SK-N-SH (cell line): ENCODE measurements at regions not wholly inside any gene's neighbourhood (a gene's known extent, or its start where the extent isn't known, plus 50 kb on each side); places are given as distances from the start of the nearest gene placed in this dataset.

Experiments
- CTCF ChIA-PET: fragments of 300-600, 350-600 bp; formaldehyde crosslinking; extraction: SDS; loops from one replicate; lab custom pipeline; 2021; lab: Yijun Ruan, JAX
- POLR2A ChIA-PET: fragments of 350-600 bp; sonication (Branson Sonifier 250); formaldehyde crosslinking; extraction: SDS; loops from one replicate; lab custom pipeline; 2020; ENCODE audit warnings: antibody characterized with exemption, inconsistent platforms; lab: Yijun Ruan, JAX
- DNase-seq: peaks from one replicate; pipeline ENCODE4 v3.0.0; 2012
- H2AFZ ChIP-seq: fragments of 200-600 bp; sonication (generic); 2 replicates; pipeline ENCODE4 v1.8.1; 2016; ENCODE audit warnings: antibody characterized with exemption, mild to moderate bottlenecking, low read depth
- H3F3A ChIP-seq: fragments of 200-600 bp; sonication (generic); replicated peaks from 2 replicates; pipeline ENCODE3; 2016; ENCODE audit warnings: antibody characterized with exemption, mild to moderate bottlenecking; ENCODE audit not compliant: insufficient read depth
- H3K27ac ChIP-seq, 2 experiments: fragments of 200-500 bp in 1 of 2; fragments of 200-600 bp in 1 of 2; sonication (Bioruptor generic) in 1 of 2; sonication (generic), shearing (Covaris generic) in 1 of 2; 2 replicates each; pipeline versions ENCODE4 v1.5.1 to v1.6.1; 2014 to 2016; ENCODE audit warnings: low read depth in 2 of 2, inconsistent platforms in 1 of 2, low read length in 1 of 2, mild to moderate bottlenecking in 1 of 2, mixed read lengths in 1 of 2
- H3K27me3 ChIP-seq: fragments of 200-600 bp; sonication (generic), shearing (Covaris generic); 2 replicates; pipeline ENCODE4 v1.6.1; 2016; ENCODE audit warnings: mixed run types; ENCODE audit not compliant: insufficient read depth
- H3K36me3 ChIP-seq, 2 experiments: fragments of 200-500 bp in 1 of 2; fragments of 200-600 bp in 1 of 2; sonication (Bioruptor generic) in 1 of 2; sonication (generic) in 1 of 2; replicated peaks in 1 of 2; 2 replicates each; pipeline versions ENCODE3 to v1.5.1; 2014 to 2016; ENCODE audit warnings: low read length in 1 of 2, mild to moderate bottlenecking in 1 of 2; ENCODE audit not compliant: insufficient read depth in 2 of 2, control insufficient read depth in 1 of 2
- H3K4me1 ChIP-seq, 2 experiments: fragments of 200-500 bp in 1 of 2; fragments of 200-600 bp in 1 of 2; sonication (Bioruptor generic) in 1 of 2; sonication (generic), shearing (Covaris generic) in 1 of 2; 2 replicates each; pipeline versions ENCODE4 v1.5.1 to v1.6.1; 2014 to 2016; ENCODE audit warnings: low read depth in 1 of 2, low read length in 1 of 2, mixed run types in 1 of 2; ENCODE audit not compliant: insufficient read depth in 2 of 2, control insufficient read depth in 1 of 2
- H3K4me2 ChIP-seq: fragments of 200-600 bp; sonication (generic), shearing (Covaris generic); 2 replicates; pipeline ENCODE4 v1.6.1; 2017; ENCODE audit warnings: mixed run types
- H3K4me3 ChIP-seq, 2 experiments: fragments of 200-500 bp in 1 of 2; fragments of 200-600 bp in 1 of 2; sonication (Bioruptor generic) in 1 of 2; sonication (generic), shearing (Covaris generic) in 1 of 2; 2 replicates each; pipeline versions ENCODE4 v1.5.1 to v1.8.1; 2014 to 2016; ENCODE audit warnings: low read depth in 2 of 2, inconsistent platforms in 1 of 2, low read length in 1 of 2, mild to moderate bottlenecking in 1 of 2, mixed read lengths in 1 of 2, moderate library complexity in 1 of 2
- H3K79me2 ChIP-seq: fragments of 200-600 bp; sonication (generic); 2 replicates; pipeline ENCODE4 v1.8.1; 2017; ENCODE audit warnings: mild to moderate bottlenecking; ENCODE audit not compliant: insufficient read depth
- H3K9ac ChIP-seq: fragments of 200-600 bp; sonication (generic); 2 replicates; pipeline ENCODE4 v1.6.1; 2017; ENCODE audit warnings: mixed run types
- H3K9me2 ChIP-seq: fragments of 200-600 bp; sonication (generic); 2 replicates; pipeline ENCODE4 v1.6.1; 2017; ENCODE audit warnings: mixed run types
- H3K9me3 ChIP-seq: fragments of 200-600 bp; sonication (generic); 2 replicates; pipeline ENCODE4 v1.6.1; 2017; ENCODE audit warnings: mixed run types, mild to moderate bottlenecking, moderate library complexity
- H4K20me1 ChIP-seq: fragments of 200-600 bp; sonication (generic); 2 replicates; pipeline ENCODE4 v1.6.1; 2017; ENCODE audit warnings: mild to moderate bottlenecking, mixed run types; ENCODE audit not compliant: insufficient read depth
- CHD2 ChIP-seq: fragments of 150-350 bp; IDR thresholded peaks from 2 replicates; pipeline ENCODE4 v1.6.1; 2018; ENCODE audit warnings: low read length; ENCODE audit not compliant: partially characterized antibody
- ELF1 ChIP-seq: IDR thresholded peaks from 2 replicates; pipeline ENCODE4 v1.4.0; 2012
- EP300 ChIP-seq, 2 experiments: IDR thresholded peaks; 2 replicates each; pipeline versions ENCODE4 v1.4.0 to v1.6.1; 2012; ENCODE audit warnings: borderline replicate concordance in 1 of 2, low read depth in 1 of 2, low read length in 1 of 2
- EZH2phosphoT487 ChIP-seq: fragments of 200-600 bp; sonication (generic); IDR thresholded peaks from 2 replicates; pipeline ENCODE4 v1.6.1; 2017; ENCODE audit warnings: low read depth, mixed run types, mild to moderate bottlenecking, antibody characterized with exemption, moderate library complexity, borderline replicate concordance
- FOSL2 ChIP-seq: IDR thresholded peaks from 2 replicates; pipeline ENCODE4 v1.4.0; 2012; ENCODE audit warnings: low read depth, mild to moderate bottlenecking, moderate library complexity, borderline replicate concordance
- GABPA ChIP-seq: IDR thresholded peaks from 2 replicates; pipeline ENCODE4 v1.4.0; 2012; ENCODE audit warnings: low read depth, mild to moderate bottlenecking
- GATA2 ChIP-seq: sonication (generic); formaldehyde crosslinking; IDR thresholded peaks from 2 replicates; pipeline ENCODE4 v1.5.0; 2020; ENCODE audit warnings: mild to moderate bottlenecking, missing genetic modification reagents
- JUND ChIP-seq: IDR thresholded peaks from 2 replicates; pipeline ENCODE4 v1.4.0; 2012
- MEF2A ChIP-seq: IDR thresholded peaks from 2 replicates; pipeline ENCODE4 v1.4.0; 2012; ENCODE audit warnings: low read depth, borderline replicate concordance
- MXI1 ChIP-seq: IDR thresholded peaks from 2 replicates; pipeline ENCODE4 v1.6.1; 2012; ENCODE audit warnings: mild to moderate bottlenecking, low read depth, low read length, improper control_type of control experiment
- NRF1 ChIP-seq: IDR thresholded peaks from 2 replicates; pipeline ENCODE4 v1.6.1; 2012; ENCODE audit warnings: low read depth, mild to moderate bottlenecking, low read length
- POLR2AphosphoS5 ChIP-seq: IDR thresholded peaks from 2 replicates; pipeline ENCODE4 v1.6.1; 2012; ENCODE audit warnings: low read depth, low read length
- RAD21 ChIP-seq: IDR thresholded peaks from 2 replicates; pipeline ENCODE4 v1.6.1; 2012; ENCODE audit warnings: mild to moderate bottlenecking, low read length
- RCOR1 ChIP-seq: fragments of 150-350 bp; IDR thresholded peaks from 2 replicates; pipeline ENCODE4 v1.6.1; 2017; ENCODE audit warnings: antibody characterized with exemption, low read length
- RXRA ChIP-seq: IDR thresholded peaks from 2 replicates; pipeline ENCODE4 v1.4.0; 2012; ENCODE audit warnings: low read depth, mild to moderate bottlenecking, borderline replicate concordance
- SIN3A ChIP-seq: IDR thresholded peaks from 2 replicates; pipeline ENCODE4 v1.6.1; 2012; ENCODE audit warnings: low read depth, mild to moderate bottlenecking, low read length, moderate library complexity, borderline replicate concordance
- SMC3 ChIP-seq: IDR thresholded peaks from 2 replicates; pipeline ENCODE4 v1.6.1; 2012; ENCODE audit warnings: low read depth, low read length, improper control_type of control experiment
- TAF1 ChIP-seq: IDR thresholded peaks from 2 replicates; pipeline ENCODE4 v1.6.1; 2012; ENCODE audit warnings: low read depth, mild to moderate bottlenecking, low read length, moderate library complexity, borderline replicate concordance
- USF2 ChIP-seq: fragments of 150-350 bp; IDR thresholded peaks from 2 replicates; pipeline ENCODE4 v1.6.1; 2017; ENCODE audit warnings: antibody characterized with exemption, low read length, low read depth, borderline replicate concordance
- YY1 ChIP-seq: IDR thresholded peaks from 2 replicates; pipeline ENCODE4 v1.4.0; 2012; ENCODE audit warnings: low read depth, mild to moderate bottlenecking
- WGBS: methylation state at CpG from one replicate; pipeline ENCODE4 v1.1.6; 2017; ENCODE audit warnings: low lambda C conversion rate; 5-methylcytosine and 5-hydroxymethylcytosine counted together
- TF ChIP-seq, protein P1 (sequence below): IDR thresholded peaks from 2 replicates; pipeline ENCODE4 v1.4.0; 2012; ENCODE audit warnings: low read depth, borderline replicate concordance
- TF ChIP-seq, protein P2 (sequence below): fragments of 200-600 bp; sonication (generic); IDR thresholded peaks from 2 replicates; pipeline ENCODE4 v1.6.1; 2017; ENCODE audit warnings: antibody characterized with exemption, mild to moderate bottlenecking, moderate library complexity
- TF ChIP-seq, protein P3 (sequence below): IDR thresholded peaks from 2 replicates; pipeline ENCODE4 v1.6.1; 2012; ENCODE audit warnings: mild to moderate bottlenecking, low read depth, low read length, moderate library complexity

DNA sequence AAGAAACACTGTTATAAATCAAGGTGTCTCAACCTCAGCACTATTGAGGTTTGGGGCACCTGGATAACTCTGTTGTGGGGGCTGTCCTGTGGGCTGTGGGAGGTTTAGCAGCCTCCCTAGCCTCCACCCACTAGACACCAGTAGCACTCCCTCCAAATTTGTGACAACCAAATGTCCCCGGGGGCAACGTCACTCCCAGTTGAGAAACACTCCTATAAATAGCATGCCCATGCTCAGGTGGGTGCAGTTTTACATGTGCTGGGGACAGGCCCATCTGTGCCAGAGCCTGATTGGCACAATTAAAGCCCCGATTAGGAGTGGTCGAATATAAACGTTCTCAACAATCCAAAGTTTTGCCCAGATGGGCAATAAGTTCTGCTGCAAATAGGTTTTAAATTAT, 78.9 kb downstream of the FAM50B start (continued):
- TF ChIP-seq, protein P1, sequence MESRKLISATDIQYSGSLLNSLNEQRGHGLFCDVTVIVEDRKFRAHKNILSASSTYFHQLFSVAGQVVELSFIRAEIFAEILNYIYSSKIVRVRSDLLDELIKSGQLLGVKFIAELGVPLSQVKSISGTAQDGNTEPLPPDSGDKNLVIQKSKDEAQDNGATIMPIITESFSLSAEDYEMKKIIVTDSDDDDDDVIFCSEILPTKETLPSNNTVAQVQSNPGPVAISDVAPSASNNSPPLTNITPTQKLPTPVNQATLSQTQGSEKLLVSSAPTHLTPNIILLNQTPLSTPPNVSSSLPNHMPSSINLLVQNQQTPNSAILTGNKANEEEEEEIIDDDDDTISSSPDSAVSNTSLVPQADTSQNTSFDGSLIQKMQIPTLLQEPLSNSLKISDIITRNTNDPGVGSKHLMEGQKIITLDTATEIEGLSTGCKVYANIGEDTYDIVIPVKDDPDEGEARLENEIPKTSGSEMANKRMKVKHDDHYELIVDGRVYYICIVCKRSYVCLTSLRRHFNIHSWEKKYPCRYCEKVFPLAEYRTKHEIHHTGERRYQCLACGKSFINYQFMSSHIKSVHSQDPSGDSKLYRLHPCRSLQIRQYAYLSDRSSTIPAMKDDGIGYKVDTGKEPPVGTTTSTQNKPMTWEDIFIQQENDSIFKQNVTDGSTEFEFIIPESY, result no peak
- TF ChIP-seq TAF1 (no peak), USF2 (no peak), EP300 (IDR thresholded peaks at IDR 0.05; ENCODE audit: borderline replicate concordance in 1 of 2, low read depth in 1 of 2, low read length in 1 of 2) (no peak), YY1 (no peak), ELF1 (no peak), RAD21 (no peak), EZH2phosphoT487 (no peak), JUND (no peak), GABPA (no peak)

DNA sequence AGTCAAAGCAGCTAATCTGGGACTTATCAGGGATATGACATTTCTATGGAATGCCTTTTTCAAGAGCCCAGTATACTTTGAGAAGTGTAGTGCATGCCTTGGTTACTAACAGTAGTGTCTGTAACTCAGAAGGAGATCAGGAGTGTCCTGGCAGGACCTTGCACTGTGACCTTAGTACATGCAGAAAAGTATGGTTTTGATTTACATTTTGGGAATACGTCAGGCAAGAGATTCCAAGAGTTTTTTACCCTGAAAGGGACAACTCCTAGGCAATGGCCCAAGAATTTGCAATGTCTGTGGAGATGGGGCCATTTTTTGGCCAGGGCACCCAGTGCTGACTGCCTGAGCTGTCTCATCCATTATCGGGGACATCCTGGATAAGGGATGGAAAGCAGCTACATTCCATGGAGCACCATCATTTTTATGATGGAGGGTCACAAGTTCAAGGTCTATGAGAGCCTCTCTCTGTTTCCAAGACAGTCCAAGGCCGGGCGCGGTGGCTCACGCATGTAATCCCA, 80.2 kb downstream of the FAM50B start:
- CTCF ChIA-PET, result interaction anchor here (1.4 kb wide), 1 partner anchor 80 kb away, joined by 7 read pairs; the partner anchor contains the start of gene FAM50B
- H3K4me1 ChIP-seq, result peaks cover 2 to 14% of the 10 kb centered on the region in 2 experiments; a peak in 2 of 4 replicates
- POLR2A ChIA-PET, result no interaction called here
- H3K9me3 ChIP-seq, result no peaks in the 10 kb centered on the region
- peak overlapping the region; percentile 67 for H3K4me2 ChIP-seq
- no peaks in the 10 kb centered on the region for H4K20me1 ChIP-seq
- peak overlapping the region; percentile 58 to 84; a peak in 3 of 4 replicates for H3K27ac ChIP-seq
- no peaks in the 10 kb centered on the region for H3K79me2 ChIP-seq
- DNase-seq, result no peak
- H3K27me3 ChIP-seq, result no peaks in the 10 kb centered on the region
- no peaks in the 10 kb centered on the region for H3K36me3 ChIP-seq
- no peak overlapping the region for H2AFZ ChIP-seq
- no peak overlapping the region; the same call in 1 of the 2 replicates for H3K9ac ChIP-seq
- 68% methylated on average over 6 of the region's 6 CpGs for WGBS
- H3K4me3 ChIP-seq, result no peak overlapping the region
- H3K9me2 ChIP-seq, result no peaks in the 10 kb centered on the region
- H3F3A ChIP-seq, result peaks cover 30% of the 10 kb centered on the region
- TF ChIP-seq GATA2 (CRISPR knock-in tag) (no peak), FOSL2 (peak; percentile 42; the same call in 1 of the 2 replicates), RCOR1 (no peak), ELF1 (no peak), NRF1 (no peak), RXRA (peak; percentile 96), MXI1 (no peak), SMC3 (no peak), SIN3A (no peak), MEF2A (0 out of 2 replicates have a peak, but pooled peaks have one; percentile 39), POLR2AphosphoS5 (peak; percentile 25; the same call in 1 of the 2 replicates), CHD2 (no peak)
- TF ChIP-seq, protein P2, sequence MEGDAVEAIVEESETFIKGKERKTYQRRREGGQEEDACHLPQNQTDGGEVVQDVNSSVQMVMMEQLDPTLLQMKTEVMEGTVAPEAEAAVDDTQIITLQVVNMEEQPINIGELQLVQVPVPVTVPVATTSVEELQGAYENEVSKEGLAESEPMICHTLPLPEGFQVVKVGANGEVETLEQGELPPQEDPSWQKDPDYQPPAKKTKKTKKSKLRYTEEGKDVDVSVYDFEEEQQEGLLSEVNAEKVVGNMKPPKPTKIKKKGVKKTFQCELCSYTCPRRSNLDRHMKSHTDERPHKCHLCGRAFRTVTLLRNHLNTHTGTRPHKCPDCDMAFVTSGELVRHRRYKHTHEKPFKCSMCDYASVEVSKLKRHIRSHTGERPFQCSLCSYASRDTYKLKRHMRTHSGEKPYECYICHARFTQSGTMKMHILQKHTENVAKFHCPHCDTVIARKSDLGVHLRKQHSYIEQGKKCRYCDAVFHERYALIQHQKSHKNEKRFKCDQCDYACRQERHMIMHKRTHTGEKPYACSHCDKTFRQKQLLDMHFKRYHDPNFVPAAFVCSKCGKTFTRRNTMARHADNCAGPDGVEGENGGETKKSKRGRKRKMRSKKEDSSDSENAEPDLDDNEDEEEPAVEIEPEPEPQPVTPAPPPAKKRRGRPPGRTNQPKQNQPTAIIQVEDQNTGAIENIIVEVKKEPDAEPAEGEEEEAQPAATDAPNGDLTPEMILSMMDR, result no peak
- TF ChIP-seq, protein P3, sequence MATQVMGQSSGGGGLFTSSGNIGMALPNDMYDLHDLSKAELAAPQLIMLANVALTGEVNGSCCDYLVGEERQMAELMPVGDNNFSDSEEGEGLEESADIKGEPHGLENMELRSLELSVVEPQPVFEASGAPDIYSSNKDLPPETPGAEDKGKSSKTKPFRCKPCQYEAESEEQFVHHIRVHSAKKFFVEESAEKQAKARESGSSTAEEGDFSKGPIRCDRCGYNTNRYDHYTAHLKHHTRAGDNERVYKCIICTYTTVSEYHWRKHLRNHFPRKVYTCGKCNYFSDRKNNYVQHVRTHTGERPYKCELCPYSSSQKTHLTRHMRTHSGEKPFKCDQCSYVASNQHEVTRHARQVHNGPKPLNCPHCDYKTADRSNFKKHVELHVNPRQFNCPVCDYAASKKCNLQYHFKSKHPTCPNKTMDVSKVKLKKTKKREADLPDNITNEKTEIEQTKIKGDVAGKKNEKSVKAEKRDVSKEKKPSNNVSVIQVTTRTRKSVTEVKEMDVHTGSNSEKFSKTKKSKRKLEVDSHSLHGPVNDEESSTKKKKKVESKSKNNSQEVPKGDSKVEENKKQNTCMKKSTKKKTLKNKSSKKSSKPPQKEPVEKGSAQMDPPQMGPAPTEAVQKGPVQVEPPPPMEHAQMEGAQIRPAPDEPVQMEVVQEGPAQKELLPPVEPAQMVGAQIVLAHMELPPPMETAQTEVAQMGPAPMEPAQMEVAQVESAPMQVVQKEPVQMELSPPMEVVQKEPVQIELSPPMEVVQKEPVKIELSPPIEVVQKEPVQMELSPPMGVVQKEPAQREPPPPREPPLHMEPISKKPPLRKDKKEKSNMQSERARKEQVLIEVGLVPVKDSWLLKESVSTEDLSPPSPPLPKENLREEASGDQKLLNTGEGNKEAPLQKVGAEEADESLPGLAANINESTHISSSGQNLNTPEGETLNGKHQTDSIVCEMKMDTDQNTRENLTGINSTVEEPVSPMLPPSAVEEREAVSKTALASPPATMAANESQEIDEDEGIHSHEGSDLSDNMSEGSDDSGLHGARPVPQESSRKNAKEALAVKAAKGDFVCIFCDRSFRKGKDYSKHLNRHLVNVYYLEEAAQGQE, result peak; percentile 64; the same call in 1 of the 2 replicates
